ENCODE measurements at regions not wholly inside any gene's neighbourhood (a gene's known extent, or its start where the extent isn't known, plus 50 kb on each side); places are given as distances from the start of the nearest gene placed in this dataset.
A peak's percentile ranks its signal among the peaks of the same experiment; 100 is the strongest.
"Not testable (repeated sequence)": the region's sequence is repeated elsewhere in the genome, so short reads cannot be mapped to it uniquely, and the experiment has no call there.

GRCh38 chr12:116378002-116378401 is 100.5 kb upstream of the MED13L start:
- Histone ChIP-seq H3K4me3 (no peak overlapping the region), H3K36me3 (no peaks in the 10 kb centered on the region), H3K9me3 (no peaks in the 10 kb centered on the region), H3K27ac (no peak overlapping the region), H3K4me1 (peaks cover 2 to 9% of the 10 kb centered on the region in 2 donors), H3K27me3 (no peaks in the 10 kb centered on the region)
- intact Hi-C loops (cut with DNase I), result no loop called here
- TF ChIP-seq, protein P1, sequence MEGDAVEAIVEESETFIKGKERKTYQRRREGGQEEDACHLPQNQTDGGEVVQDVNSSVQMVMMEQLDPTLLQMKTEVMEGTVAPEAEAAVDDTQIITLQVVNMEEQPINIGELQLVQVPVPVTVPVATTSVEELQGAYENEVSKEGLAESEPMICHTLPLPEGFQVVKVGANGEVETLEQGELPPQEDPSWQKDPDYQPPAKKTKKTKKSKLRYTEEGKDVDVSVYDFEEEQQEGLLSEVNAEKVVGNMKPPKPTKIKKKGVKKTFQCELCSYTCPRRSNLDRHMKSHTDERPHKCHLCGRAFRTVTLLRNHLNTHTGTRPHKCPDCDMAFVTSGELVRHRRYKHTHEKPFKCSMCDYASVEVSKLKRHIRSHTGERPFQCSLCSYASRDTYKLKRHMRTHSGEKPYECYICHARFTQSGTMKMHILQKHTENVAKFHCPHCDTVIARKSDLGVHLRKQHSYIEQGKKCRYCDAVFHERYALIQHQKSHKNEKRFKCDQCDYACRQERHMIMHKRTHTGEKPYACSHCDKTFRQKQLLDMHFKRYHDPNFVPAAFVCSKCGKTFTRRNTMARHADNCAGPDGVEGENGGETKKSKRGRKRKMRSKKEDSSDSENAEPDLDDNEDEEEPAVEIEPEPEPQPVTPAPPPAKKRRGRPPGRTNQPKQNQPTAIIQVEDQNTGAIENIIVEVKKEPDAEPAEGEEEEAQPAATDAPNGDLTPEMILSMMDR (IDR thresholded peaks at IDR 0.05), result no peak
- DNase-seq (no peak), ATAC-seq (no peak)

DNA sequence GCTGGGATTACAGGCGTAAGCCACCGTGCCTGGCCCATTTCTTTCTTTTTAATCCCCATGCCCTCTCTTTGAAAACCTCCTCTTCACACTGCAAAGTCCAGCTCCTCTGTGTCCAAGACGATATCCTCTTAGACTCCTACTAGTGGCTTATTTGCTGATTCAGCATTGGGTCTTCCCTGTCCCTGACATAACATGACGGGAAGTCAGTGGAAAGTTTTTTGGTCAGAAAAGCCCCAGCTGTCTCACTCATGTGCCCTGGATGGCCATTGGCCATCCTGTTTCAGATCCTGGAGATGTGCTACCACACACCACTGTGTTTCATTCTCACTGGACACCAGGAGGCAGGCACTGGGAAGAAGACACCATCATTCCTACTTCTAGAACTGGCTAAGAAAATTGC is 102.6 kb upstream of the MED13L start:
- H3K27me3 ChIP-seq, result no peaks in the 10 kb centered on the region
- intact Hi-C loops (cut with DNase I), result no loop called here
- no peak for ATAC-seq
- DNase-seq, result no peak
- no peaks in the 10 kb centered on the region for H3K9me3 ChIP-seq
- no peaks in the 10 kb centered on the region for H3K36me3 ChIP-seq
- peaks cover 5 to 16% of the 10 kb centered on the region in 2 donors for H3K4me1 ChIP-seq
- H3K27ac ChIP-seq, result no peak overlapping the region
- TF ChIP-seq, protein P1 (IDR thresholded peaks at IDR 0.05), result no peak
- no peak overlapping the region for H3K4me3 ChIP-seq

DNA sequence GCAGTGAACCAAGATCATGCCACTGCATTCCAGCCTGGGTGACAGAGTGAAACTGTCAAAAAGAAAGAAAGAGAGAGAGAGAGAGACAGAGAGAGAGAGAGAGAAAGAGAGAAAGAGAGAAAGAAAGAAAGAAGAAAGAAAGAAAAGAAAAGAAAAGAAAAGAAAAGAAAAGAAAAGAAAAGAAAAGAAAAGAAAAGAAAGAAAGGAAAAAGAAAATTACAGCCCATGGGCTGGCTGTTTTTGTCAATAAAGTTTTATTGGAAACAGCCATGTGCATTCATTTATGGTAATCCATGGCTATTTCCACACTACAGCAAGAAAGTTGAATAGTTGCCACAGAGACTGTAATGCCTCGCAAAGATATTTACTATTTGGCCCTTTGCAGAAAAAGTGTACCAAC is 103.2 kb upstream of the MED13L start:
- H3K27ac ChIP-seq; DNase-seq; H3K27me3 ChIP-seq; H3K4me3 ChIP-seq; ATAC-seq; H3K36me3 ChIP-seq; intact Hi-C loops (cut with DNase I); H3K9me3 ChIP-seq: not testable (repeated sequence)
- H3K4me1 ChIP-seq, result peaks cover 7 to 19% of the 10 kb centered on the region in 2 donors

- H3K4me3 ChIP-seq, result no peak overlapping the region
- intact Hi-C loops (cut with DNase I), result no loop called here
- H3K36me3 ChIP-seq, result no peaks in the 10 kb centered on the region
- H3K4me1 ChIP-seq, result peaks cover 8 to 19% of the 10 kb centered on the region in 2 donors
- no peak for DNase-seq
- H3K27ac ChIP-seq, result no peak overlapping the region
- H3K9me3 ChIP-seq, result no peaks in the 10 kb centered on the region
- TF ChIP-seq, protein P1 (IDR thresholded peaks at IDR 0.05), result no peak
- ATAC-seq, result no peak
- no peaks in the 10 kb centered on the region for H3K27me3 ChIP-seq
Measured at GRCh38 chr12:116381240-116381743, 103.8 kb upstream of the MED13L start.

DNA sequence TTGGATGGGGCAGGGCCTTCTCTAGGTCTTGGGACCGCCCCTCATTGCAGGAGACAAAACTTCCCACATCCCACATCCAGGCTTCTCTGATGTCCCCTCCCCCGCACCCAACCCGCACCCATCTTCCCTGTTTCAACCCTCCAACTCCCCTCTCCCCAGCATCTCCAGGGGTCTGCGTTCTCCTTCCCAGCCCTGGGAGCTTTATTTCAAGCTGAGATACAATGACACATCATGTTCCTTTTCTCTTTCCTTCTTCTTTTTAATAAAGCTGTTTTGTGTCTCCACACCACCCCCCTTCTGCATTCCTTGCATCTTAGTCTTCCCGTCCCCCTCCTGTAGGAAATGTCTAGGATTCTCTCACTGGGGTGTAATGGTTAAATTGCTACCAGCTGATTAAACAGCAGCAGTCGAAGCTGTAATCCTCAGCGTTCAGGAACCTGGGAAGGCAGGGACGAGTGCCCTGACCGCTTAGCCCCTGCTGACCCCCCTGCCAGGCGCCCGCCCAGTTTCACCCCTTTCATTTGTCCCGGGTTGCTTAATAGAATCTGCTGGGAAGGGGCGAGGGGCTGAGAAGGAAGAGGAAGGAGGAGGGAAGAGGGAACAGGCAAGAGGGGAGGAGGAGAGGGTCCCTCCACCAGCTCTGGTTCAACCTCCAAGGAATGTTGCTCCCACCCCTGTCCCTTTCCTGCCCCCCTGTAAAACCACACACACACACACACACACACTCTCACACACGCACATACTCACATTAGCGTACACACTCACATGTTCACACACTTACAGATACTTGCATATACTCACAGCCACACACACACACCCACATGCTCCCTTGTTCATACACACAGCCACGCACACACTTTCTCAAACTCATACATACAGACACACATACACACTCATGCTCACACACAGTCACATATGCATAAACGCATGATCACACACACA is 104.5 kb upstream of the MED13L start:
- DNase-seq, result no peak
- H3K27ac ChIP-seq, result peak overlapping the region in 1 of 2 donors; percentile 18
- no peak overlapping the region for H3K4me3 ChIP-seq
- no peaks in the 10 kb centered on the region for H3K36me3 ChIP-seq
- peaks cover 6 to 19% of the 10 kb centered on the region in 2 donors for H3K4me1 ChIP-seq
- intact Hi-C loops (cut with DNase I), result no loop called here
- TF ChIP-seq, protein P1 (IDR thresholded peaks at IDR 0.05), result no peak
- H3K27me3 ChIP-seq, result no peaks in the 10 kb centered on the region
- H3K9me3 ChIP-seq, result no peaks in the 10 kb centered on the region
- ATAC-seq, result peak; percentile 7
